Gastroesophageal sphincter (tissue), 4 donors: ENCODE measurements at regions not wholly inside any gene's neighbourhood (a gene's known extent, or its start where the extent isn't known, plus 50 kb on each side); places are given as distances from the start of the nearest gene placed in this dataset.

Experiments used
- ATAC-seq: fragments of 150-250 bp; one replicate; pipeline ENCODE4 v1.9.1; 2016; ENCODE audit warnings: mild to moderate bottlenecking, moderate library complexity
- H3K27ac ChIP-seq, 4 donors: fragments of 200-600 bp; sonication (generic) in 3 of 4; 1 replicate in 3 of 4; 2 replicates in 1 of 4; pipeline ENCODE4 v1.5.1; 2016 to 2019
- H3K27me3 ChIP-seq: fragments of 200-600 bp; sonication (generic); one replicate; pipeline ENCODE4 v1.5.1; 2019
- H3K36me3 ChIP-seq, 2 donors: fragments of 200-600 bp; sonication (generic); one replicate each; pipeline ENCODE4 v1.5.1; 2019; ENCODE audit warnings: control low read depth in 1 of 2
- H3K4me1 ChIP-seq, 3 donors: fragments of 200-600 bp; sonication (generic); 1 replicate in 2 of 3; 2 replicates in 1 of 3; pipeline ENCODE4 v1.5.1; 2016 to 2019; ENCODE audit warnings: control low read depth in 2 of 3
- H3K4me3 ChIP-seq, 2 donors: fragments of 200-600 bp; sonication (generic); one replicate each; pipeline ENCODE4 v1.5.1; 2019; ENCODE audit warnings: mild to moderate bottlenecking in 1 of 2, moderate library complexity in 1 of 2
- H3K9me3 ChIP-seq, 3 donors: fragments of 200-600 bp; sonication (generic); one replicate each; pipeline ENCODE4 v1.5.1; 2017 to 2019; ENCODE audit warnings: control low read depth in 2 of 3
- EP300 ChIP-seq: sonication (generic); formaldehyde crosslinking; IDR thresholded peaks from one replicate; pipeline ENCODE4 v1.6.1; 2017; ENCODE audit warnings: antibody characterized with exemption, mild to moderate bottlenecking
- POLR2A ChIP-seq, 2 donors: fragments of 450-650 bp; IDR thresholded peaks; one replicate each; pipeline ENCODE4 v1.6.1; 2017; ENCODE audit warnings: antibody characterized with exemption in 2 of 2, mild to moderate bottlenecking in 2 of 2, moderate library complexity in 1 of 2
- POLR2AphosphoS5 ChIP-seq: sonication (generic); formaldehyde crosslinking; IDR thresholded peaks from one replicate; pipeline ENCODE4 v1.6.1; 2017; ENCODE audit warnings: antibody characterized with exemption
- WGBS, 2 donors: methylation state at CpG; one replicate each; pipeline ENCODE4 v1.1.5; 2018; ENCODE audit warnings: low coverage in 1 of 2; 5-methylcytosine and 5-hydroxymethylcytosine counted together
- TF ChIP-seq, protein P1 (sequence below), 4 experiments: fragments of 200-600 bp in 2 of 4; fragments of 450-650 bp in 2 of 4; sonication (generic) in 1 of 4; IDR thresholded peaks; one replicate each; pipeline ENCODE4 v1.5.1; 2017 to 2019; ENCODE audit warnings: antibody characterized with exemption in 4 of 4, mild to moderate bottlenecking in 2 of 4, moderate library complexity in 2 of 4

GRCh38 chr6:99189823-99190721 is 159.4 kb downstream of the FAXC start:
- no peak for TF ChIP-seq POLR2AphosphoS5
- TF ChIP-seq, protein P1, sequence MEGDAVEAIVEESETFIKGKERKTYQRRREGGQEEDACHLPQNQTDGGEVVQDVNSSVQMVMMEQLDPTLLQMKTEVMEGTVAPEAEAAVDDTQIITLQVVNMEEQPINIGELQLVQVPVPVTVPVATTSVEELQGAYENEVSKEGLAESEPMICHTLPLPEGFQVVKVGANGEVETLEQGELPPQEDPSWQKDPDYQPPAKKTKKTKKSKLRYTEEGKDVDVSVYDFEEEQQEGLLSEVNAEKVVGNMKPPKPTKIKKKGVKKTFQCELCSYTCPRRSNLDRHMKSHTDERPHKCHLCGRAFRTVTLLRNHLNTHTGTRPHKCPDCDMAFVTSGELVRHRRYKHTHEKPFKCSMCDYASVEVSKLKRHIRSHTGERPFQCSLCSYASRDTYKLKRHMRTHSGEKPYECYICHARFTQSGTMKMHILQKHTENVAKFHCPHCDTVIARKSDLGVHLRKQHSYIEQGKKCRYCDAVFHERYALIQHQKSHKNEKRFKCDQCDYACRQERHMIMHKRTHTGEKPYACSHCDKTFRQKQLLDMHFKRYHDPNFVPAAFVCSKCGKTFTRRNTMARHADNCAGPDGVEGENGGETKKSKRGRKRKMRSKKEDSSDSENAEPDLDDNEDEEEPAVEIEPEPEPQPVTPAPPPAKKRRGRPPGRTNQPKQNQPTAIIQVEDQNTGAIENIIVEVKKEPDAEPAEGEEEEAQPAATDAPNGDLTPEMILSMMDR (IDR thresholded peaks at IDR 0.05) = no peak
- TF ChIP-seq EP300 = no peak
- TF ChIP-seq POLR2A (IDR thresholded peaks at IDR 0.05) = no peak
- H3K36me3 ChIP-seq = no peaks in the 10 kb centered on the region
- H3K27me3 ChIP-seq = no peaks in the 10 kb centered on the region
- ATAC-seq = no peak
- no peaks in the 10 kb centered on the region for H3K9me3 ChIP-seq
- 72 to 76% methylated on average over 7 of the region's 7 CpGs for WGBS, 2 donors
- H3K4me3 ChIP-seq = no peak overlapping the region
- H3K27ac ChIP-seq = no peak overlapping the region
- no peaks in the 10 kb centered on the region for H3K4me1 ChIP-seq

GRCh38 chr6:99187429-99187828 is 162.0 kb downstream of the FAXC start:
- Histone ChIP-seq H3K27ac (no peak overlapping the region), H3K9me3 (no peaks in the 10 kb centered on the region), H3K4me3 (no peak overlapping the region), H3K36me3 (no peaks in the 10 kb centered on the region), H3K4me1 (no peaks in the 10 kb centered on the region), H3K27me3 (no peaks in the 10 kb centered on the region)
- TF ChIP-seq, protein P1 (IDR thresholded peaks at IDR 0.05) = no peak
- TF ChIP-seq EP300 (no peak), POLR2A (IDR thresholded peaks at IDR 0.05) (no peak), POLR2AphosphoS5 (no peak)
- WGBS, 2 donors = 25 to 47% methylated on average over 2 of the region's 2 CpGs
- ATAC-seq = no peak

- H3K27me3 ChIP-seq = no peaks in the 10 kb centered on the region
- H3K9me3 ChIP-seq = no peaks in the 10 kb centered on the region
- WGBS, 2 donors = 76 to 80% methylated on average over 1 to 2 of the region's 2 CpGs
- H3K4me1 ChIP-seq = no peaks in the 10 kb centered on the region
- H3K4me3 ChIP-seq = no peak overlapping the region
- ATAC-seq = no peak
- TF ChIP-seq POLR2AphosphoS5 (no peak), POLR2A (IDR thresholded peaks at IDR 0.05) (no peak), EP300 (no peak)
- TF ChIP-seq, protein P1 (IDR thresholded peaks at IDR 0.05) = no peak
- no peak overlapping the region for H3K27ac ChIP-seq
- no peaks in the 10 kb centered on the region for H3K36me3 ChIP-seq
Observed at GRCh38 chr6:99186417-99186816, 163.1 kb downstream of the FAXC start.

- Histone ChIP-seq H3K36me3 (no peaks in the 10 kb centered on the region), H3K4me3 (no peak overlapping the region), H3K9me3 (peaks cover 0 to 6% (median 0%) of the 10 kb centered on the region in 3 donors), H3K4me1 (no peaks in the 10 kb centered on the region), H3K27me3 (no peaks in the 10 kb centered on the region), H3K27ac (no peak overlapping the region)
- no peak for TF ChIP-seq EP300
- no peak for TF ChIP-seq POLR2A (IDR thresholded peaks at IDR 0.05)
- TF ChIP-seq POLR2AphosphoS5 = no peak
- TF ChIP-seq, protein P1 (IDR thresholded peaks at IDR 0.05) = no peak
- ATAC-seq = no peak
- WGBS, 2 donors = 53 to 63% methylated on average over 4 to 5 of the region's 5 CpGs
Observed at GRCh38 chr6:99185525-99185924, 163.9 kb downstream of the FAXC start.

GRCh38 chr6:99184696-99185095 is 164.8 kb downstream of the FAXC start:
- peaks cover 0 to 13% (median 0%) of the 10 kb centered on the region in 3 donors for H3K9me3 ChIP-seq
- TF ChIP-seq POLR2A (IDR thresholded peaks at IDR 0.05) = no peak
- TF ChIP-seq, protein P1 (IDR thresholded peaks at IDR 0.05) = no peak
- TF ChIP-seq POLR2AphosphoS5 = no peak
- TF ChIP-seq EP300 = no peak

More at GRCh38 chr6:99184696-99185095, 164.8 kb downstream of the FAXC start:
- ATAC-seq = no peak
- H3K36me3 ChIP-seq = no peaks in the 10 kb centered on the region
- H3K27me3 ChIP-seq = no peaks in the 10 kb centered on the region
- no peak overlapping the region for H3K27ac ChIP-seq
- no peak overlapping the region for H3K4me3 ChIP-seq
- H3K4me1 ChIP-seq = no peaks in the 10 kb centered on the region
- WGBS, 2 donors = 30 to 45% methylated on average over 2 of the region's 2 CpGs
